ENCODE measurements at regions not wholly inside any gene's neighbourhood (a gene's known extent, or its start where the extent isn't known, plus 50 kb on each side); places are given as distances from the start of the nearest gene placed in this dataset.
A peak's percentile ranks its signal among the peaks of the same experiment; 100 is the strongest.

- no peak overlapping the region for H3K4me3 ChIP-seq (ENCODE audit: low read depth, low read length)
- no peak for DNase-seq (ENCODE audit: low read depth)
Measured at GRCh38 chr6:132969196-132969595, 154.8 kb downstream of the RPS12 start.

DNA sequence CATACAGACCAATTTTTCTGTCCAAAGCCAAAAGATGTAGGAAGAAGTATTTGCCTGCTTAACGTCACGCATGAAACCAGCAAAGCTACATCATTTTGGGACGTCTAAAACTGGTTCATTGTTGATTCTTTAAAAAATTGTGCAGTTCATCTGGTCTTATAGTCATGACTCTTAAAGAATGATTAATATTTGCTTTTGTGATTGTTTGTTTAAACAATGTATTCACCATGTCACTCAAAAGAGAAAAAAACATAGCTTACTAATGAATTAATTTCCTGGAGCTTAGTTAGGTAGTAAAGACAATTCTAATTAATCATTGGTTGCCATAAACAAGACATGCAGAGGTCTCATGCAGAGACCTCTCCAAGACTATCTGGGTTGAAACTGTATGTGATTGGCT, 157.3 kb downstream of the RPS12 start:
- no peak for DNase-seq (ENCODE audit: low read depth)
- H3K4me3 ChIP-seq (ENCODE audit: low read depth, low read length), result no peak overlapping the region

DNA sequence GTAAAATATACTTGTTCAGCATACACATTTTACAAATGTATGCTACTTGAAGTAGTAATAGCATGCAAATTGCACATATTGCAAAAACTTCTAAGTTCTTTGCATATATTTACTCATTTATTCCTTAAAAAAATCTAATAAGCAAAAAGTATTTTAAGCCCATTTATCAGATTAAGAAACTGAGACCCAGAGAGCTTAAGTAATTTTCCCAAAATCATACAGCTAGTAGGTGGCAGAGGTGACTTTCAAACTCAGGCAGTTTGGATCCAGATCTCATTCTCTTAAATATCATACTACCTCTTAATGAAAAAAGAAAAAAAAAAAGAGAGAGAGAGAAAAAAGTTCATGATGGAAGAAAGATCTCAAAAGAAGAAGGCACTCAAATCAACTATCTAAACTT, 157.9 kb downstream of the RPS12 start:
- H3K4me3 ChIP-seq (ENCODE audit: low read depth, low read length), result no peak overlapping the region
- no peak for DNase-seq (ENCODE audit: low read depth)

- H3K4me3 ChIP-seq (ENCODE audit: low read depth, low read length), result no peak overlapping the region
- DNase-seq (ENCODE audit: low read depth), result no peak
Measured at GRCh38 chr6:132972971-132973370, 158.6 kb downstream of the RPS12 start.

DNA sequence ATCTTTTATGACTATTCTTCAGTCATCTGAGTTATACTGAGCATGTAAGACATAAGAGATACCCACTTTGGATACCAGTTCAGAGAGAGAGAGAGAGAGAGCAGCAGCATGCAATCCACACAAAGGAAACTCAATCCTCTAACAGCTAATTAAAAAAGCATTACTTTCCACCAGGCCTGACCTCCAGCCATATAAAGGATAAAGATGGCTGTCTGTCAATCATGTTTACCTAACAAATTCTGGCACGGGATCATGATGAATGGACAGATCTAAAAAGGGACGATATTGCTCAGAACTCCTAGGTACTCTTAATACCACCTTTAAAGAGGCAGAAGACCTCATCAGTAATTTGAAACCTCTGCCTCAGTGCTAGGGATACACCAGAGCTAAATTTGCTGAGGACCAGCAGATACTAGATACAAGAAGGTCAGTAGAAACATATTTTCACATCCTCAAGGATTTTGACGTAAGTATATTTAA, 159.2 kb downstream of the RPS12 start:
- no peak for DNase-seq (ENCODE audit: low read depth)
- H3K4me3 ChIP-seq (ENCODE audit: low read depth, low read length), result no peak overlapping the region

DNA sequence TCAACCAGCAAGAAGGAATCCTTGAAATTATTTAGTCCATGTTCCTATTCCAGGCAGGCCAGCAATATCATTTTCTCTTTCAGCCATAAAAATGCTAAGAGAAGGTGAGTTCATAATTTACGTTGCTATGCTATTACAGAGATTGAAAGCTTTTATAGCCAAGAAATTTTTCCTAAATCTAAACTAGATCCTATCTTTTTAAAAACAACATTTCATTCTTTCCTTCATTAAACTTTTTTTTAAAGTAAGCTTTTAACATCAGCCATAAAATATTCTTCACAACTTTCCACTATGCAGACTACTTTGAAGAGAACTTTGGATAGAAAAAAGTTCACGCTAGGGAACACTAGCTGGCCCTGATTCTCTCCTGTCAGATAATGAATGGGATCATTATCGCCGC, 159.8 kb downstream of the RPS12 start:
- DNase-seq (ENCODE audit: low read depth), result no peak
- H3K4me3 ChIP-seq (ENCODE audit: low read depth, low read length), result no peak overlapping the region

GRCh38 chr6:132977413-132977812, 163.0 kb downstream of the RPS12 start:
- no peak for DNase-seq (ENCODE audit: low read depth)
- H3K4me3 ChIP-seq (ENCODE audit: low read depth, low read length), result no peak overlapping the region

- DNase-seq (ENCODE audit: low read depth), result no peak
- no peak overlapping the region for H3K4me3 ChIP-seq (ENCODE audit: low read depth, low read length)
Measured at GRCh38 chr6:132978685-132979084, 164.3 kb downstream of the RPS12 start.

GRCh38 chr6:132993738-132994137, 179.4 kb downstream of the RPS12 start:
- DNase-seq (ENCODE audit: low read depth), result no peak
- H3K4me3 ChIP-seq (ENCODE audit: low read depth, low read length), result no peak overlapping the region

- no peak for DNase-seq (ENCODE audit: low read depth)
- no peak overlapping the region for H3K4me3 ChIP-seq (ENCODE audit: low read depth, low read length)
Measured at GRCh38 chr6:132995009-132995408, 180.6 kb downstream of the RPS12 start.

- H3K4me3 ChIP-seq (ENCODE audit: low read depth, low read length), result no peak overlapping the region
Measured at GRCh38 chr6:132995432-132995831, 181.1 kb downstream of the RPS12 start.

DNA sequence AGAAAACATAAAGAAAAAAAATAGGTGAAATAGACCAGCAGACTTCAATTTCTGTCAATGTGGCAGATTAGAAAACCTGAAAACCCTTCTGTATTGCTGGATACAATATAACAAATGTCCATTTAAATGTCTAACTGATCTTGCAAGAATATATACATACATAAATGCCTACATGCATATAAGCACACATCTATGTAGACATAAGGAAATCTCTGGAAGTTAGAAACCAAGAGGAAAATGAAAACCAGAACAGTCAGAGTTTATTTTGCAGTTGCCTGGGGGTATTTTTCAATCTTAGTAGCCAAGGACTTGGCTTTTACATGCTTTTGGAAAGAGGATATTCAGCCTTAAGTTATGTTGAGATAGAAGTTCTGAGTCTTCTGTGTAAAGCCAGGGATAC, 184.0 kb downstream of the RPS12 start:
- H3K4me3 ChIP-seq (ENCODE audit: low read depth, low read length), result no peak overlapping the region
- no peak for DNase-seq (ENCODE audit: low read depth)

More at GRCh38 chr6:132995432-132995831, 181.1 kb downstream of the RPS12 start:
- DNase-seq (ENCODE audit: low read depth), result no peak

DNA sequence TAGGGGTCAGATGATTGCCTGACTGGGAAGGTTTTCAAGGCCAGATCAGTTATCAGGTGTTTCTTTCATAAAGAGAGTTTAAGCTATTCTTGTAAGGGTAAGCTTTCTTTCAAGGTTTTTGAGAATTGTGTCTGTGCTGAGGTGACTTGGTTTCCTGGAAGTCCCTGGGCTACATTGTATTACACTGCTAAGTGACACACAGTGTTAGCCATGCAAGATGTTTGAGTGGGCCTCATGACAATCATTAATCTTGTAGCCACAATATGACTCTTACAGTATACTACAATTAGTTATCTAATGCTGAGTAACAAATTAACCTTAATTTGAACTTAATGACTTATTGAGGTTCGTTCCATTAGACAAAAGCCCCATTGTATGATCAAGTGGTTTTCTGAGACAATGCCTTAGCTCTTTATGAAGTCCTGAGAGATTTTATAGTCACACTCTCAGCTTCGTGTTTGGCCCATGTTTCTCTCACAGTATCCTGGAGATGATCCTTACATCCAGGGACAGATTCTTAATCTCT, 186.7 kb downstream of the RPS12 start:
- H3K4me3 ChIP-seq (ENCODE audit: low read depth, low read length), result no peak overlapping the region
- DNase-seq (ENCODE audit: low read depth), result no peak

- no peak for DNase-seq (ENCODE audit: low read depth)
Measured at GRCh38 chr6:133004304-133004884, 190.0 kb downstream of the RPS12 start.

DNA sequence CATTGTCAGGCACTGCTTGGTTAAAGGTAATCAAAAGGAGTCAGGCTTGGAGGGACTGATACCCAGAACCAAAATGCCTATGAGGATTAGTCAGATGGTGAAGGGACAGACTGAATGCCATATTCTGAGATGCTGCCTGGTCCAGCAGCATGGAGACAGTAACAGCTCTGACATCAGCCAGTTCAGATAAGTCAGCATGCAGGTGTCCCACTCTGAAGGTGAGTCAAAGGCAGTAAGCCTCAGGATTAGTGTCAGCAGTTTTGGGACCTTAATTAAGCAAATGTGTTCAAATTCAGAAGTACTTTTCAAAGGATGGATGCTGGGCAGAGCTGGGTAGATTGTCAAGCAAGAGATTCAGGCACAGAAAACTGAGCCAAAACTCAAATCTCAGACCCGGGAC, 198.4 kb downstream of the RPS12 start:
- no peak for DNase-seq (ENCODE audit: low read depth)
- H3K4me3 ChIP-seq (ENCODE audit: low read depth, low read length), result no peak overlapping the region

More at GRCh38 chr6:133004304-133004884, 190.0 kb downstream of the RPS12 start:
- H3K4me3 ChIP-seq (ENCODE audit: low read depth, low read length), result no peak overlapping the region

- H3K4me3 ChIP-seq (ENCODE audit: low read depth, low read length), result no peak overlapping the region
Measured at GRCh38 chr6:133016631-133017030, 202.3 kb downstream of the RPS12 start.

DNA sequence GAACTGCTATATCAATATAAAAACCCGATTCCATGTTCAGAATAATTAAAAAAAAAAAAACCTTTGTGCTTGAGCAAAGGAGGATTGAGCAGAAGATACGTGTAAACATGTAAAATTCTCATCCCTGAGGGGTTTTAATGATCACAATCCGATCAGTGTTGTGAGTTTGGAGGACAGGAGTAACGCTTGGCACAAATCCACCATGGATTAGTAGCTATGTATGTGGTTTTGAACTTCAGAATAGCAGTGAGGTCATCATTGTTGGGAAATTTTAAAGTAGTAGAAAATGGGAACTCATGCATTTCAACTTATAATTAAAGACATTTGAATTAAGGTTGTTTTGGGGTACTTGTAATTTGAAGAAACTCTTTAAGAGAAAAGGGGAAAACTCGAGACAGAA, 203.2 kb downstream of the RPS12 start:
- peak; percentile 74 for DNase-seq (ENCODE audit: low read depth)
- H3K4me3 ChIP-seq (ENCODE audit: low read depth, low read length), result no peak overlapping the region

More at GRCh38 chr6:133016631-133017030, 202.3 kb downstream of the RPS12 start:
- no peak for DNase-seq (ENCODE audit: low read depth)

DNA sequence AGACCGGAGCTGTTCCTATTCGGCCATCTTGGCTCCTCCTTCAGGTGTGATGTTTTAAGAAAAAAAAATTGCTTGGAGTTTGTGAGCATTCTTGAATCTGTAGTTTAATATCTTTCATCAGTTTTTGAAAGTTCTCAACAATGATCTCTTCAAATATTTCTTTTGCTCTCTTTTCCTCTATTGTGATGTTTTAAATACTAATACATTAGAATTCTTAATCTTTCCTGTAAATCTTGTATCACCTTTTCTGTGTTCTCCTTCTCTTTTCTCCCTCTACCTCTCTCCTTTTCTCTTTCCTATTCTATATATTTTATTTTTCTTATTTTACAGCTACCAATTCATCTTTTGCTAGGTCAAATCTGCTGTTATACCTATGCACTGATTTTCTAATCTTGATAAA, 212.3 kb downstream of the RPS12 start:
- DNase-seq (ENCODE audit: low read depth), result no peak

GRCh38 chr6:133033263-133033662, 207.9 kb upstream of the EYA4 start:
- H3K4me3 ChIP-seq (ENCODE audit: low read depth, low read length), result no peak overlapping the region
- DNase-seq (ENCODE audit: low read depth), result peak; percentile 26

More for the DNA sequence above, 212.3 kb downstream of the RPS12 start:
- H3K4me3 ChIP-seq (ENCODE audit: low read depth, low read length), result no peak overlapping the region

DNA sequence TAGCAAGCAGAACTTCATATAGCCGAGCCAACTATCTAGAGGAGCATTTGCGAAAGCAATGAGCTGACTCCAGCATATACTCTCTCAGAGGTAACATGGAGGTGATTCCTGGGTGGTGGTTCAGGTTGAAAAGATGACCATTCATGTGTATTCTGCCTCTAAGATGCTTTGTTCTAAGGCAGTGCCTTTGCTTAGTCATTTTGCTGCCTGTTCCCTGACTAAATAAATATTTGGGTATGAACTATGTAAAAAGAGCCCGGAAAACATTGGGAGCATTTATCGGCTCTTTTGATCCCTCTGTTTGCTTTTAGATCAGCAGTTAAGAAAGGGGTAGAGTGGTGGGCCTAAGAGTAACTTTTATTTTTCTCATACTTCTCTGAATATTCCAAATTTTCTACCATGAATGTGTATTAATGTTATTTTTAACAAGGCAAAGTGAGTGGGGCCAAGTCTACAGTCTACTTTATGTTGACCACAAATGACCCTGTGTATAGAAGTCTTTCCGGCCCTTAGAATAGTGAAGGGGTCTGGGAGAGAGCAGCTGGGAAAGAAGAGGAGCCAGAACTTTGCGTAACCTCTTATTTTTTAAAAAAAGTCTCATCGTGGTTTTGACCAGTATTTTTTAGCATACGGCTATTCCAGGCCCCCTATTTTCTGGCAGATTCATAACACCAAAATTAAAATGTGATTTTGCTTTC, 206.5 kb upstream of the EYA4 start:
- H3K4me3 ChIP-seq (ENCODE audit: low read depth, low read length), result no peak overlapping the region
- DNase-seq (ENCODE audit: low read depth), result no peak
